DND-41 (cell line): ENCODE measurements at regions not wholly inside any gene's neighbourhood (a gene's known extent, or its start where the extent isn't known, plus 50 kb on each side); places are given as distances from the start of the nearest gene placed in this dataset.

ENCODE experiments used
- CTCF ChIP-seq: IDR thresholded peaks from 2 replicates; pipeline ENCODE4 v1.5.1; 2012; ENCODE audit warnings: borderline replicate concordance, low read length, moderate library complexity, mild to moderate bottlenecking; ENCODE audit not compliant: poor library complexity, severe bottlenecking; ENCODE audit errors: extremely low read depth
- EZH2 ChIP-seq: IDR thresholded peaks from 3 replicates; pipeline ENCODE4 v1.6.1; 2012; ENCODE audit warnings: borderline replicate concordance, low read depth, mild to moderate bottlenecking, moderate library complexity, low read length, inconsistent platforms; ENCODE audit not compliant: severe bottlenecking

- TF ChIP-seq EZH2: no peak
- TF ChIP-seq CTCF: no peak
Measured at GRCh38 chr2:163897799-163898198, 162.0 kb upstream of the FIGN start.
